GM06990 (cell line): ENCODE measurements at regions not wholly inside any gene's neighbourhood (a gene's known extent, or its start where the extent isn't known, plus 50 kb on each side); places are given as distances from the start of the nearest gene placed in this dataset.
"Not testable (repeated sequence)": the region's sequence is repeated elsewhere in the genome, so short reads cannot be mapped to it uniquely, and the experiment has no call there.

Experiments used
- DNase-seq: peaks from one replicate; pipeline ENCODE4 v3.0.0-alpha.2; 2011; ENCODE audit not compliant: insufficient read length; ENCODE audit errors: extremely low read depth
- H3K27me3 ChIP-seq: replicated peaks from 2 replicates; pipeline ENCODE4 v1.6.0; 2011; ENCODE audit warnings: low read length; ENCODE audit not compliant: control insufficient read depth, insufficient read depth
- H3K36me3 ChIP-seq: 2 replicates; pipeline ENCODE4 v1.5.1; 2011; ENCODE audit warnings: low read length; ENCODE audit not compliant: control insufficient read depth, insufficient read depth
- H3K4me3 ChIP-seq: replicated peaks from 2 replicates; pipeline ENCODE4 v1.5.1; 2011; ENCODE audit warnings: low read depth, mild to moderate bottlenecking, control low read depth, low read length
- CTCF ChIP-seq: IDR thresholded peaks from 2 replicates; pipeline ENCODE4 v1.5.1; 2011; ENCODE audit warnings: low read length, control low read depth, mild to moderate bottlenecking, inconsistent platforms; ENCODE audit not compliant: insufficient read depth, poor library complexity, severe bottlenecking

GRCh38 chr3:170804078-170804477, 65.9 kb downstream of the RPL22L1 start:
- H3K27me3 ChIP-seq = no peaks in the 10 kb centered on the region; the same call in none of the 2 replicates
- no peaks in the 10 kb centered on the region for H3K36me3 ChIP-seq
- DNase-seq = no peak
- TF ChIP-seq CTCF = no peak
- no peak overlapping the region for H3K4me3 ChIP-seq

- Histone ChIP-seq H3K27me3 (no peaks in the 10 kb centered on the region; the same call in none of the 2 replicates), H3K4me3 (no peak overlapping the region), H3K36me3 (no peaks in the 10 kb centered on the region)
- DNase-seq = no peak
- TF ChIP-seq CTCF = no peak
Observed at GRCh38 chr3:170802164-170803151, 67.5 kb downstream of the RPL22L1 start.

- no peaks in the 10 kb centered on the region for H3K36me3 ChIP-seq
- no peaks in the 10 kb centered on the region; the same call in none of the 2 replicates for H3K27me3 ChIP-seq
- TF ChIP-seq CTCF = no peak
- no peak overlapping the region for H3K4me3 ChIP-seq
- no peak for DNase-seq
Observed at GRCh38 chr3:170801597-170801996, 68.4 kb downstream of the RPL22L1 start.

- not testable (repeated sequence) for DNase-seq
Observed at GRCh38 chr3:170800275-170800674, 69.7 kb downstream of the RPL22L1 start.

GRCh38 chr3:170799009-170799408, 71.0 kb downstream of the RPL22L1 start:
- TF ChIP-seq CTCF = no peak
- DNase-seq = no peak
- Histone ChIP-seq H3K27me3 (no peaks in the 10 kb centered on the region), H3K36me3 (no peaks in the 10 kb centered on the region), H3K4me3 (no peak overlapping the region)

More at GRCh38 chr3:170800275-170800674, 69.7 kb downstream of the RPL22L1 start:
- not testable (repeated sequence) for H3K4me3 ChIP-seq, H3K27me3 ChIP-seq, H3K36me3 ChIP-seq

- TF ChIP-seq CTCF = no peak
- Histone ChIP-seq H3K27me3 (no peaks in the 10 kb centered on the region), H3K4me3 (no peak overlapping the region), H3K36me3 (no peaks in the 10 kb centered on the region)
- DNase-seq = no peak
Observed at GRCh38 chr3:170797685-170798084, 72.3 kb downstream of the RPL22L1 start.
